ENCODE measurements at regions not wholly inside any gene's neighbourhood (a gene's known extent, or its start where the extent isn't known, plus 50 kb on each side); places are given as distances from the start of the nearest gene placed in this dataset.

- no peak for DNase-seq
These were observed 61.4 kb downstream of the ZXDA start for GRCh38 chrX:57848857-57849256.

- no peak for DNase-seq
These were observed 87.4 kb downstream of the ZXDA start for GRCh38 chrX:57822818-57823217.

- DNase-seq, result no peak
These were observed 87.9 kb downstream of the ZXDA start for GRCh38 chrX:57822398-57822797.

GRCh38 chrX:57821703-57822387 lies 88.4 kb downstream of the ZXDA start:
- DNase-seq, result peak; percentile 73

- DNase-seq, result no peak
These were observed 93.0 kb downstream of the ZXDA start for GRCh38 chrX:57817302-57817701.

- DNase-seq, result no peak
These were observed 92.6 kb upstream of the NLRP2B start for GRCh38 chrX:57772637-57773036.

- DNase-seq, result no peak
These were observed 91.6 kb upstream of the NLRP2B start for GRCh38 chrX:57771689-57772088.

GRCh38 chrX:57752866-57753265 lies 72.8 kb upstream of the NLRP2B start:
- DNase-seq, result no peak

GRCh38 chrX:57741107-57741506 lies 61.0 kb upstream of the NLRP2B start:
- no peak for DNase-seq

- no peak for DNase-seq
These were observed 57.8 kb upstream of the NLRP2B start for GRCh38 chrX:57737881-57738280.

Measured in NCI-H1092 treated with DMSO at 0.1 percent for 48 hours (cell line).